T follicular helper cell (primary cell): ENCODE measurements at regions not wholly inside any gene's neighbourhood (a gene's known extent, or its start where the extent isn't known, plus 50 kb on each side); places are given as distances from the start of the nearest gene placed in this dataset.

ENCODE experiments used
- DNase-seq: peaks from one replicate; pipeline ENCODE4 v3.0.0-alpha.2; 2020; ENCODE audit warnings: low read depth

- DNase-seq, result no peak
Observed at GRCh38 chr3:6512172-6512800, 348.6 kb upstream of the GRM7 start.

GRCh38 chr3:6516143-6516542, 344.8 kb upstream of the GRM7 start:
- no peak for DNase-seq

- no peak for DNase-seq
Observed at GRCh38 chr3:6516694-6517093, 344.2 kb upstream of the GRM7 start.

- no peak for DNase-seq
Observed at GRCh38 chr3:6518709-6519345, 342.1 kb upstream of the GRM7 start.

- DNase-seq, result no peak
Observed at GRCh38 chr3:6521369-6522113, 339.4 kb upstream of the GRM7 start.

- no peak for DNase-seq
Observed at GRCh38 chr3:6522191-6522590, 338.7 kb upstream of the GRM7 start.

- no peak for DNase-seq
Observed at GRCh38 chr3:6523043-6523442, 337.9 kb upstream of the GRM7 start.

- no peak for DNase-seq
Observed at GRCh38 chr3:6524479-6524878, 336.4 kb upstream of the GRM7 start.

GRCh38 chr3:6526321-6526720, 334.6 kb upstream of the GRM7 start:
- no peak for DNase-seq

GRCh38 chr3:6526861-6527260, 334.1 kb upstream of the GRM7 start:
- DNase-seq, result no peak

- DNase-seq, result no peak
Observed at GRCh38 chr3:6528951-6529350, 332.0 kb upstream of the GRM7 start.

GRCh38 chr3:6531153-6531552, 329.8 kb upstream of the GRM7 start:
- no peak for DNase-seq

- DNase-seq, result no peak
Observed at GRCh38 chr3:6532101-6532500, 328.8 kb upstream of the GRM7 start.

GRCh38 chr3:6540981-6541380, 319.9 kb upstream of the GRM7 start:
- DNase-seq, result no peak

GRCh38 chr3:6542795-6543194, 318.1 kb upstream of the GRM7 start:
- no peak for DNase-seq

- no peak for DNase-seq
Observed at GRCh38 chr3:6549296-6549695, 311.6 kb upstream of the GRM7 start.

GRCh38 chr3:6551165-6551564, 309.8 kb upstream of the GRM7 start:
- DNase-seq, result no peak

- DNase-seq, result no peak
Observed at GRCh38 chr3:6560259-6560658, 300.7 kb upstream of the GRM7 start.

- DNase-seq, result no peak
Observed at GRCh38 chr3:6567241-6567640, 293.7 kb upstream of the GRM7 start.

- no peak for DNase-seq
Observed at GRCh38 chr3:6568999-6569493, 291.9 kb upstream of the GRM7 start.

- DNase-seq, result no peak
Observed at GRCh38 chr3:6571448-6571847, 289.5 kb upstream of the GRM7 start.

GRCh38 chr3:6577584-6577983, 283.3 kb upstream of the GRM7 start:
- no peak for DNase-seq

GRCh38 chr3:6578526-6578925, 282.4 kb upstream of the GRM7 start:
- DNase-seq, result no peak
